Right hindlimb (tissue), 1 donor: ENCODE measurements at regions not wholly inside any gene's neighbourhood (a gene's known extent, or its start where the extent isn't known, plus 50 kb on each side); places are given as distances from the start of the nearest gene placed in this dataset.

Experiments
- DNase-seq: peaks from one replicate; pipeline ENCODE4 v3.0.0-alpha.2; 2018

- no peak for DNase-seq
These were observed 78.9 kb upstream of the SPRED2 start for GRCh38 chr2:65511306-65511705.

- no peak for DNase-seq
These were observed 75.8 kb upstream of the SPRED2 start for GRCh38 chr2:65508225-65508624.

GRCh38 chr2:65507102-65508069 is 75.0 kb upstream of the SPRED2 start:
- no peak for DNase-seq

- DNase-seq, result no peak
These were observed 72.7 kb upstream of the SPRED2 start for GRCh38 chr2:65504814-65505697.

- no peak for DNase-seq
These were observed 71.8 kb upstream of the SPRED2 start for GRCh38 chr2:65504201-65504600.

GRCh38 chr2:65503746-65504145 is 71.3 kb upstream of the SPRED2 start:
- no peak for DNase-seq

- DNase-seq, result no peak
These were observed 69.4 kb upstream of the SPRED2 start for GRCh38 chr2:65501836-65502235.

GRCh38 chr2:65501074-65501473 is 68.7 kb upstream of the SPRED2 start:
- DNase-seq, result no peak

- no peak for DNase-seq
These were observed 68.1 kb upstream of the SPRED2 start for GRCh38 chr2:65500310-65501040.

- DNase-seq, result no peak
These were observed 66.8 kb upstream of the SPRED2 start for GRCh38 chr2:65499216-65499615.

- no peak for DNase-seq
These were observed 66.0 kb upstream of the SPRED2 start for GRCh38 chr2:65498396-65498795.

- DNase-seq, result no peak
These were observed 63.0 kb upstream of the SPRED2 start for GRCh38 chr2:65495251-65495877.

GRCh38 chr2:65494078-65494477 is 61.7 kb upstream of the SPRED2 start:
- no peak for DNase-seq

- DNase-seq, result no peak
These were observed 59.0 kb upstream of the SPRED2 start for GRCh38 chr2:65491381-65491905.

GRCh38 chr2:65490222-65490621 is 57.8 kb upstream of the SPRED2 start:
- no peak for DNase-seq

- DNase-seq, result no peak
These were observed 56.9 kb upstream of the SPRED2 start for GRCh38 chr2:65489269-65489668.

- DNase-seq, result no peak
These were observed 56.1 kb upstream of the SPRED2 start for GRCh38 chr2:65488527-65488926.

- no peak for DNase-seq
These were observed 55.0 kb upstream of the SPRED2 start for GRCh38 chr2:65487404-65487803.

GRCh38 chr2:65486802-65487201 is 54.4 kb upstream of the SPRED2 start:
- DNase-seq, result no peak

- no peak for DNase-seq
These were observed 53.9 kb upstream of the SPRED2 start for GRCh38 chr2:65486282-65486681.

GRCh38 chr2:65485839-65486238 is 53.4 kb upstream of the SPRED2 start:
- DNase-seq, result no peak

GRCh38 chr2:65483763-65484162 is 51.4 kb upstream of the SPRED2 start:
- DNase-seq, result no peak
